HepG2 (cell line): ENCODE measurements at regions not wholly inside any gene's neighbourhood (a gene's known extent, or its start where the extent isn't known, plus 50 kb on each side); places are given as distances from the start of the nearest gene placed in this dataset.

Experiments
- ATAC-seq: fragments of 200-7000 bp; cut with Tn5 transposase; 3 replicates; pipeline ENCODE4 v1.9.1; 2020; ENCODE audit warnings: mild to moderate bottlenecking, moderate library complexity
- BruUV-seq: library from RNA; stranded (reverse); fragments of 400-500 nt; replicated peaks from 2 replicates; lab custom pipeline; 2021; lab: Mats Ljungman, UMichigan
- CTCF ChIA-PET: fragments of 300-600 bp; formaldehyde crosslinking; extraction: SDS; loops from one replicate; lab custom pipeline; 2021; ENCODE audit warnings: low total read pairs, inconsistent platforms, low intra/inter-chr PET ratio; lab: Yijun Ruan, JAX
- POLR2A ChIA-PET: fragments of 350-600 bp; sonication (Branson Sonifier 250); formaldehyde crosslinking; loops from one replicate; lab custom pipeline; 2020; ENCODE audit warnings: antibody characterized with exemption, inconsistent platforms; lab: Yijun Ruan, JAX
- DNase-seq: peaks from one replicate; pipeline ENCODE4 v3.0.0-alpha.2; 2015; ENCODE audit warnings: low spot score
- FAIRE-seq: peaks from 3 replicates; lab custom pipeline; 2011; peaks lifted over from hg19 to GRCh38; lab: Jason Lieb, UNC
- H2AFZ ChIP-seq: one replicate; pipeline ENCODE4 v1.6.1; 2011; ENCODE audit warnings: low read length, inconsistent platforms
- H3K27ac ChIP-seq: fragments of 300-600 bp; 3 replicates; pipeline ENCODE4 v1.8.0; 2011; ENCODE audit warnings: mixed run types, mild to moderate bottlenecking, mixed read lengths, low read length, inconsistent platforms; ENCODE audit not compliant: insufficient read depth; ENCODE audit errors: extremely low read length
- H3K27me3 ChIP-seq, 2 experiments: fragments of 200-600 bp in 1 of 2; 2 replicates in 1 of 2; 3 replicates in 1 of 2; pipeline versions ENCODE4 v1.6.0 to v1.8.0; 2011; ENCODE audit warnings: low read length in 2 of 2, mild to moderate bottlenecking in 2 of 2, moderate library complexity in 2 of 2, inconsistent platforms in 1 of 2; ENCODE audit not compliant: insufficient read depth in 2 of 2, control insufficient read depth in 1 of 2
- H3K36me3 ChIP-seq, 2 experiments: fragments of 200-600 bp in 1 of 2; replicated peaks in 1 of 2; 2 replicates in 1 of 2; 3 replicates in 1 of 2; pipeline versions ENCODE4 v1.5.1 to v1.8.0; 2011; ENCODE audit warnings: low read length in 2 of 2, inconsistent platforms in 1 of 2; ENCODE audit not compliant: insufficient read depth in 2 of 2, control insufficient read depth in 1 of 2
- H3K4me1 ChIP-seq: 2 replicates; pipeline ENCODE4 v1.5.1; 2012; ENCODE audit warnings: low read length, inconsistent platforms; ENCODE audit not compliant: insufficient read depth
- H3K4me2 ChIP-seq: 2 replicates; pipeline ENCODE4 v1.6.0; 2011; ENCODE audit warnings: low read depth, low read length, inconsistent platforms
- H3K4me3 ChIP-seq, 3 experiments: fragments of 200-600 bp in 1 of 3; sonication (generic), shearing (Covaris generic) in 1 of 3; replicated peaks in 1 of 3; 2 replicates each; pipeline ENCODE4 v1.5.1; 2011 to 2016; ENCODE audit warnings: low read length in 3 of 3, inconsistent platforms in 2 of 3, low read depth in 2 of 3, mild to moderate bottlenecking in 2 of 3, control low read depth in 1 of 3, mixed read lengths in 1 of 3; ENCODE audit not compliant: insufficient read depth in 1 of 3
- H3K79me2 ChIP-seq: one replicate; pipeline ENCODE4 v1.6.1; 2011; ENCODE audit warnings: low read length, inconsistent platforms; ENCODE audit not compliant: insufficient read depth
- H3K9ac ChIP-seq: 2 replicates; pipeline ENCODE4 v1.6.0; 2011; ENCODE audit warnings: mild to moderate bottlenecking, low read depth, low read length, inconsistent platforms; ENCODE audit not compliant: insufficient read depth
- H3K9me3 ChIP-seq: 2 replicates; pipeline ENCODE4 v1.5.1; 2012; ENCODE audit warnings: mild to moderate bottlenecking, low read length
- H4K20me1 ChIP-seq: 2 replicates; pipeline ENCODE4 v1.6.0; 2011; ENCODE audit warnings: inconsistent platforms, mild to moderate bottlenecking, low read length, moderate library complexity; ENCODE audit not compliant: insufficient read depth
- CREB3 ChIP-seq: sonication (generic); formaldehyde crosslinking; IDR thresholded peaks from 2 replicates; pipeline ENCODE4 v1.5.0; 2020; ENCODE audit warnings: missing genetic modification reagents
- GATAD1 ChIP-seq: IDR thresholded peaks from 2 replicates; pipeline ENCODE4 v1.6.1; 2016; ENCODE audit warnings: missing genetic modification reagents, missing compliant biosample characterization
- HNF4G ChIP-seq, 2 experiments: sonication (generic) in 1 of 2; formaldehyde crosslinking in 1 of 2; IDR thresholded peaks; 2 replicates each; pipeline versions ENCODE4 v1.4.0 to v1.6.1; 2011 to 2020; ENCODE audit warnings: borderline replicate concordance in 2 of 2, low read depth in 2 of 2, mild to moderate bottlenecking in 2 of 2, low read length in 1 of 2, missing genetic modification reagents in 1 of 2, moderate library complexity in 1 of 2
- MAFG ChIP-seq: sonication (generic); formaldehyde crosslinking; IDR thresholded peaks from 2 replicates; pipeline ENCODE4 v1.5.1; 2020; ENCODE audit warnings: mild to moderate bottlenecking, missing genetic modification reagents
- NFE2 ChIP-seq: sonication (generic); formaldehyde crosslinking; IDR thresholded peaks from 2 replicates; pipeline ENCODE4 v1.4.0; 2020; ENCODE audit warnings: missing genetic modification reagents
- RCOR2 ChIP-seq: IDR thresholded peaks from 2 replicates; pipeline ENCODE4 v1.6.1; 2016; ENCODE audit warnings: missing biosample characterization, missing genetic modification reagents
- SCMH1 ChIP-seq: sonication (generic); formaldehyde crosslinking; IDR thresholded peaks from 2 replicates; pipeline ENCODE4 v1.9.0; 2021; ENCODE audit warnings: missing genetic modification reagents, mild to moderate bottlenecking, borderline replicate concordance
- SIN3B ChIP-seq: fragments of 150-350 bp; IDR thresholded peaks from 2 replicates; pipeline ENCODE4 v1.6.1; 2014; ENCODE audit warnings: low read length
- TARDBP ChIP-seq: sonication (generic); formaldehyde crosslinking; IDR thresholded peaks from 2 replicates; pipeline ENCODE4 v1.8.0; 2022; ENCODE audit warnings: mild to moderate bottlenecking, missing genetic modification reagents
- THAP11 ChIP-seq: IDR thresholded peaks from 2 replicates; pipeline ENCODE4 v1.6.1; 2016; ENCODE audit warnings: missing biosample characterization, missing genetic modification reagents
- ZMAT3 ChIP-seq: sonication (generic); formaldehyde crosslinking; conservative IDR thresholded peaks from 2 replicates; pipeline ENCODE4 v1.7.0; 2021; ENCODE audit warnings: missing genetic modification reagents
- ZNF460 ChIP-seq: sonication (generic); formaldehyde crosslinking; IDR thresholded peaks from 2 replicates; pipeline ENCODE4 v1.5.1; 2020; ENCODE audit warnings: missing genetic modification reagents, mild to moderate bottlenecking, borderline replicate concordance
- ZNF552 ChIP-seq: sonication (generic); formaldehyde crosslinking; IDR thresholded peaks from 2 replicates; pipeline ENCODE4 v1.9.0; 2022; ENCODE audit warnings: missing genetic modification reagents, mild to moderate bottlenecking, borderline replicate concordance
- ZNF674 ChIP-seq: sonication (generic); formaldehyde crosslinking; IDR thresholded peaks from 2 replicates; pipeline ENCODE4 v1.5.0; 2020; ENCODE audit warnings: low read depth, mild to moderate bottlenecking, missing genetic modification reagents
- WGBS: methylation state at CpG from one replicate; pipeline ENCODE4 v1.1.6; 2017; ENCODE audit warnings: low lambda C conversion rate; 5-methylcytosine and 5-hydroxymethylcytosine counted together
- in situ Hi-C: cut with HindIII; loops from 2 replicates; pipeline ENCODE4 v1.10.0; 2017; ENCODE audit warnings: low pct_unique_long_range_greater_than_20kb; ENCODE audit not compliant: extremely low pct_ligation_motif_present
- intact Hi-C: fragments of 100-400 bp; cut with micrococcal nuclease; formaldehyde crosslinking; loops from one replicate; pipeline ENCODE4 v1.10.0; 2022; ENCODE audit not compliant: unreplicated experiment
- TF ChIP-seq, protein P1 (sequence below): sonication (generic); formaldehyde crosslinking; IDR thresholded peaks from 2 replicates; pipeline ENCODE4; 2020; ENCODE audit warnings: missing genetic modification reagents, mild to moderate bottlenecking, borderline replicate concordance

- Histone ChIP-seq H3K4me2 (peak overlapping the region; percentile 43), H3K4me3 (no peak overlapping the region), H3K9ac (no peak overlapping the region), H3K27ac (no peak overlapping the region), H3K79me2 (no peaks in the 10 kb centered on the region), H3K4me1 (peaks cover 20% of the 10 kb centered on the region), H2AFZ (peak overlapping the region; percentile 47), H3K9me3 (peaks cover 6% of the 10 kb centered on the region), H4K20me1 (no peaks in the 10 kb centered on the region), H3K27me3 (peaks cover 2 to 28% of the 10 kb centered on the region in 2 experiments; a peak in 3 of 5 replicates), H3K36me3 (no peaks in the 10 kb centered on the region)
- intact Hi-C loops, result no loop called here
- DNase-seq (no peak), FAIRE-seq (no peak), ATAC-seq (peak; percentile 26; the same call in 1 of the 3 replicates)
- in situ Hi-C loops, result no loop called here
- WGBS, result 49% methylated on average over 11 of the region's 11 CpGs
- BruUV-seq, result no TSS peak
- TF ChIP-seq ZMAT3 (no peak), THAP11 (CRISPR knock-in tag) (no peak), ZNF674 (CRISPR knock-in tag) (no peak), HNF4G (IDR thresholded peaks at IDR 0.05; ENCODE audit: borderline replicate concordance, low read depth, low read length) (no peak), HNF4G (CRISPR knock-in tag; IDR thresholded peaks at IDR 0.05; ENCODE audit: borderline replicate concordance, low read depth) (no peak), ZNF460 (CRISPR knock-in tag) (no peak), GATAD1 (CRISPR knock-in tag) (no peak), TARDBP (CRISPR knock-in tag) (no peak), RCOR2 (CRISPR knock-in tag) (no peak), NFE2 (CRISPR knock-in tag) (no peak), CREB3 (no peak), SIN3B (no peak), SCMH1 (CRISPR knock-in tag) (no peak), ZNF552 (CRISPR knock-in tag) (no peak), MAFG (CRISPR knock-in tag) (no peak)
- TF ChIP-seq, protein P1, sequence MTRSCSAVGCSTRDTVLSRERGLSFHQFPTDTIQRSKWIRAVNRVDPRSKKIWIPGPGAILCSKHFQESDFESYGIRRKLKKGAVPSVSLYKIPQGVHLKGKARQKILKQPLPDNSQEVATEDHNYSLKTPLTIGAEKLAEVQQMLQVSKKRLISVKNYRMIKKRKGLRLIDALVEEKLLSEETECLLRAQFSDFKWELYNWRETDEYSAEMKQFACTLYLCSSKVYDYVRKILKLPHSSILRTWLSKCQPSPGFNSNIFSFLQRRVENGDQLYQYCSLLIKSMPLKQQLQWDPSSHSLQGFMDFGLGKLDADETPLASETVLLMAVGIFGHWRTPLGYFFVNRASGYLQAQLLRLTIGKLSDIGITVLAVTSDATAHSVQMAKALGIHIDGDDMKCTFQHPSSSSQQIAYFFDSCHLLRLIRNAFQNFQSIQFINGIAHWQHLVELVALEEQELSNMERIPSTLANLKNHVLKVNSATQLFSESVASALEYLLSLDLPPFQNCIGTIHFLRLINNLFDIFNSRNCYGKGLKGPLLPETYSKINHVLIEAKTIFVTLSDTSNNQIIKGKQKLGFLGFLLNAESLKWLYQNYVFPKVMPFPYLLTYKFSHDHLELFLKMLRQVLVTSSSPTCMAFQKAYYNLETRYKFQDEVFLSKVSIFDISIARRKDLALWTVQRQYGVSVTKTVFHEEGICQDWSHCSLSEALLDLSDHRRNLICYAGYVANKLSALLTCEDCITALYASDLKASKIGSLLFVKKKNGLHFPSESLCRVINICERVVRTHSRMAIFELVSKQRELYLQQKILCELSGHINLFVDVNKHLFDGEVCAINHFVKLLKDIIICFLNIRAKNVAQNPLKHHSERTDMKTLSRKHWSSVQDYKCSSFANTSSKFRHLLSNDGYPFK (CRISPR knock-in tag), result no peak
- CTCF ChIA-PET, result no interaction called here
- POLR2A ChIA-PET, result interaction anchor here (0.8 to 0.9 kb wide), 2 partner anchors 58 to 61 kb away, joined by 3 read pairs; no protein-coding TSS in a partner anchor
Observed at GRCh38 chr2:42867093-42868065, 75.0 kb upstream of the HAAO start.
